ENCODE measurements at regions not wholly inside any gene's neighbourhood (a gene's known extent, or its start where the extent isn't known, plus 50 kb on each side); places are given as distances from the start of the nearest gene placed in this dataset.

GRCh38 chr4:104592183-104592582, 97.5 kb upstream of the CXXC4 start:
- TF ChIP-seq, protein P1, sequence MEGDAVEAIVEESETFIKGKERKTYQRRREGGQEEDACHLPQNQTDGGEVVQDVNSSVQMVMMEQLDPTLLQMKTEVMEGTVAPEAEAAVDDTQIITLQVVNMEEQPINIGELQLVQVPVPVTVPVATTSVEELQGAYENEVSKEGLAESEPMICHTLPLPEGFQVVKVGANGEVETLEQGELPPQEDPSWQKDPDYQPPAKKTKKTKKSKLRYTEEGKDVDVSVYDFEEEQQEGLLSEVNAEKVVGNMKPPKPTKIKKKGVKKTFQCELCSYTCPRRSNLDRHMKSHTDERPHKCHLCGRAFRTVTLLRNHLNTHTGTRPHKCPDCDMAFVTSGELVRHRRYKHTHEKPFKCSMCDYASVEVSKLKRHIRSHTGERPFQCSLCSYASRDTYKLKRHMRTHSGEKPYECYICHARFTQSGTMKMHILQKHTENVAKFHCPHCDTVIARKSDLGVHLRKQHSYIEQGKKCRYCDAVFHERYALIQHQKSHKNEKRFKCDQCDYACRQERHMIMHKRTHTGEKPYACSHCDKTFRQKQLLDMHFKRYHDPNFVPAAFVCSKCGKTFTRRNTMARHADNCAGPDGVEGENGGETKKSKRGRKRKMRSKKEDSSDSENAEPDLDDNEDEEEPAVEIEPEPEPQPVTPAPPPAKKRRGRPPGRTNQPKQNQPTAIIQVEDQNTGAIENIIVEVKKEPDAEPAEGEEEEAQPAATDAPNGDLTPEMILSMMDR (conservative IDR thresholded peaks at IDR 0.05; ENCODE audit: low read depth, low read length), result no peak
- no peaks in the 10 kb centered on the region for H3K4me1 ChIP-seq (ENCODE audit: low read depth, poor library complexity, severe bottlenecking)
- no peak overlapping the region for H3K9ac ChIP-seq
- no peaks in the 10 kb centered on the region for H4K20me1 ChIP-seq (ENCODE audit: insufficient read depth)
- no peak overlapping the region for H2AFZ ChIP-seq (ENCODE audit: low read depth)
- no peaks in the 10 kb centered on the region for H3K36me3 ChIP-seq (ENCODE audit: insufficient read depth)
- H3K4me2 ChIP-seq, result no peak overlapping the region
- no peaks in the 10 kb centered on the region for H3K27me3 ChIP-seq (ENCODE audit: insufficient read depth, low read depth)
- no peak overlapping the region for H3K4me3 ChIP-seq (IDR thresholded peaks at IDR 0.05; ENCODE audit: insufficient read depth, low read depth, low read length)
- no peaks in the 10 kb centered on the region for H3K79me2 ChIP-seq (ENCODE audit: insufficient read depth, low read depth)
- H3K27ac ChIP-seq, result no peak overlapping the region

DNA sequence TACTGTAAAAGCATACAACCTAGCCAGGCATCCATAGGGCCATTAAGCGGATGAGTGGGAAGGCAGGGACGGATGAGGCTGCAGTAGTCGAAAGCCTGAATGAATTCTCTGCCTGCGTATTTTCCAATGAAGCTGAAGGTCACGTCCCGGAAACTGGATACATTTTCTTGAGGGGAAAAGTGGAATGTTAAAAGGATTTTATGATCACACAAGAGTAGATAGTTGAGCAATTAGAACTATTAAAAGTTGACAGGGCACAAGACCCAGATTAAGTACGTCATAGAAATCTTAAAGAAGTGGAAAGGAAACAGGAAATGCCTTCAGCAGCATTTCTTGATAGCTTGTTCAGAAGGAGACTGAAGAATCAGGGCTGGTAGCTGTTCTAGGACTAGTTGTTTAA, 98.3 kb upstream of the CXXC4 start:
- no peaks in the 10 kb centered on the region for H4K20me1 ChIP-seq (ENCODE audit: insufficient read depth)
- no peaks in the 10 kb centered on the region for H3K79me2 ChIP-seq (ENCODE audit: insufficient read depth, low read depth)
- no peak overlapping the region for H3K4me3 ChIP-seq (IDR thresholded peaks at IDR 0.05; ENCODE audit: insufficient read depth, low read depth, low read length)
- no peak overlapping the region for H3K27ac ChIP-seq
- no peak overlapping the region for H2AFZ ChIP-seq (ENCODE audit: low read depth)
- no peak overlapping the region for H3K4me2 ChIP-seq
- no peak overlapping the region for H3K9ac ChIP-seq
- H3K27me3 ChIP-seq (ENCODE audit: insufficient read depth, low read depth), result no peaks in the 10 kb centered on the region
- no peaks in the 10 kb centered on the region for H3K36me3 ChIP-seq (ENCODE audit: insufficient read depth)
- H3K4me1 ChIP-seq (ENCODE audit: low read depth, poor library complexity, severe bottlenecking), result no peaks in the 10 kb centered on the region
- TF ChIP-seq, protein P1 (conservative IDR thresholded peaks at IDR 0.05; ENCODE audit: low read depth, low read length), result no peak

- H4K20me1 ChIP-seq (ENCODE audit: insufficient read depth), result no peaks in the 10 kb centered on the region
- H3K27ac ChIP-seq, result no peak overlapping the region
- H3K36me3 ChIP-seq (ENCODE audit: insufficient read depth), result no peaks in the 10 kb centered on the region
- H3K9ac ChIP-seq, result no peak overlapping the region
- no peak overlapping the region for H3K4me3 ChIP-seq (IDR thresholded peaks at IDR 0.05; ENCODE audit: insufficient read depth, low read depth, low read length)
- no peak overlapping the region for H2AFZ ChIP-seq (ENCODE audit: low read depth)
- H3K79me2 ChIP-seq (ENCODE audit: insufficient read depth, low read depth), result no peaks in the 10 kb centered on the region
- no peaks in the 10 kb centered on the region for H3K27me3 ChIP-seq (ENCODE audit: insufficient read depth, low read depth)
- H3K4me2 ChIP-seq, result no peak overlapping the region
- no peaks in the 10 kb centered on the region for H3K4me1 ChIP-seq (ENCODE audit: low read depth, poor library complexity, severe bottlenecking)
- TF ChIP-seq, protein P1 (conservative IDR thresholded peaks at IDR 0.05; ENCODE audit: low read depth, low read length), result no peak
Measured at GRCh38 chr4:104596189-104596588, 101.5 kb upstream of the CXXC4 start.

DNA sequence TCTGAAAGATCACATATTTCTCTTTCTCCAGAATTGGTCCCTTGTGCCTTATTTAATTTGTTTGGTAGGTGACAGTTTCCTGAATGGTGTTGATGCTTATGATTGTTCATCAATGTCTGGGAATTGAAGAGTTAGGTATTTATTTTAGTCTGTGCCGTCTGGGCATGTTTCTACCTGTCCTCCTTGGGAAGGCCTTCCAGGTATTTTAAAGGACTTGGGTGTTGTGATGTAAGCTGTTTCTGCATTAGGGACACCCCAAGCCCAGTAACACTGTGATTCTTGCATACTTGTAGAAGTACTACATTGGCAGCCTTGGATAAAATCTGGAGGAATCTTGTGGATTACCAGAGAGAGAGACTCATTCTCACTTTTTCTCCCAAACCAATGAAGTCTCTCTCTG, 120.8 kb upstream of the CXXC4 start:
- no peak overlapping the region for H2AFZ ChIP-seq (ENCODE audit: low read depth)
- H3K4me2 ChIP-seq, result no peak overlapping the region
- H3K4me3 ChIP-seq (IDR thresholded peaks at IDR 0.05; ENCODE audit: insufficient read depth, low read depth, low read length), result no peak overlapping the region
- no peaks in the 10 kb centered on the region for H3K79me2 ChIP-seq (ENCODE audit: insufficient read depth, low read depth)
- TF ChIP-seq, protein P1 (conservative IDR thresholded peaks at IDR 0.05; ENCODE audit: low read depth, low read length), result no peak
- no peaks in the 10 kb centered on the region for H3K36me3 ChIP-seq (ENCODE audit: insufficient read depth)
- no peak overlapping the region for H3K9ac ChIP-seq
- no peaks in the 10 kb centered on the region for H3K27me3 ChIP-seq (ENCODE audit: insufficient read depth, low read depth)
- H3K27ac ChIP-seq, result no peak overlapping the region
- no peaks in the 10 kb centered on the region for H4K20me1 ChIP-seq (ENCODE audit: insufficient read depth)
- H3K4me1 ChIP-seq (ENCODE audit: low read depth, poor library complexity, severe bottlenecking), result no peaks in the 10 kb centered on the region

All from KMS-11 (cell line).